ENCODE measurements at regions not wholly inside any gene's neighbourhood (a gene's known extent, or its start where the extent isn't known, plus 50 kb on each side); places are given as distances from the start of the nearest gene placed in this dataset.

DNA sequence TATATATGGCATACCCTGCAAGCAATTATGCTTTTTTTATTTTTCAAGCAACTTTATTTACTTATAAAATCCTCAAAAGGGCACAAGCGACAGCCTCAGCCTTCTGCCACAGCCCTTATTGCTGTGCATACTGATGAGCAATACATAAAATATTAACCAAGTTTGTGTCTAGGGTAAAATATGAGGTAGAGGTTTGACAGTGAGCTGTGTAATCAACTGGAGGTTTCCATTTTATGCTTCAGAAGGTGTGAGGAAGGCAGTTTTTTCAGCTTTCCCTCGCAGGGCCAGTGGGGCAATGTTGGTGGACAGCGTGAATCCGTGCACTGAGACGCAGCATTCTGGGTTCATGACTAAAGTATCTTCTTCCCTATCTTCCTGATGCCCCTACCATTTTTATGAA lies 310.4 kb downstream of the IRS2 start:
- no peak overlapping the region for H4K91ac ChIP-seq (ENCODE audit: insufficient read length, low read depth, low read length)
- no peak overlapping the region for H3K4me2 ChIP-seq (ENCODE audit: insufficient read depth, insufficient read length, low read length)
- no peak overlapping the region for H2AK5ac ChIP-seq (ENCODE audit: insufficient read length, low read length)
- no peak overlapping the region for H2BK15ac ChIP-seq (ENCODE audit: low read depth, low read length)
- no peaks in the 10 kb centered on the region for H3K9me3 ChIP-seq (ENCODE audit: control insufficient read depth, low read depth, low read length)
- no peaks in the 10 kb centered on the region for H3K23me2 ChIP-seq (ENCODE audit: insufficient read length, low read depth, low read length, poor library complexity, severe bottlenecking)
- H3K56ac ChIP-seq (ENCODE audit: insufficient read length, low read depth, low read length), result no peak overlapping the region
- no peak for DNase-seq
- Mint-ChIP-seq H3K4me3 (no peak overlapping the region), H3K9me3 (no peaks in the 10 kb centered on the region), H3K27me3 (ENCODE audit: low read depth) (peaks cover 4% of the 10 kb centered on the region; the same call in 1 of the 2 replicates), H3K36me3 (ENCODE audit: insufficient read depth in 1 of 3, low read depth in 3 of 3) (no peaks in the 10 kb centered on the region), H3K4me1 (0 out of 4 replicates have a peak, but pooled peaks cover 0 to 3% of the 10 kb centered on the region in 2 experiments), H3K27ac (no peak overlapping the region)
- H3K9ac ChIP-seq (ENCODE audit: extremely low read depth, insufficient read length, low read length), result no peak overlapping the region
- H3K79me2 ChIP-seq (ENCODE audit: insufficient read depth, low read length), result no peaks in the 10 kb centered on the region
- H4K8ac ChIP-seq (replicated peaks; ENCODE audit: insufficient read length, low read depth, low read length), result no peak overlapping the region
- no peak overlapping the region for H3K4ac ChIP-seq (ENCODE audit: low read depth, low read length)
- WGBS (ENCODE audit: extremely low coverage, insufficient read length, low lambda C conversion rate), result no CpG with 5 or more reads among the region's 5 CpGs
- H3K18ac ChIP-seq (ENCODE audit: insufficient read length, low read depth, low read length), result no peak overlapping the region
- no peak overlapping the region for H2BK20ac ChIP-seq (ENCODE audit: low read depth, low read length, poor library complexity, severe bottlenecking)
- H3K27ac ChIP-seq (ENCODE audit: insufficient read length, low read depth, low read length), result no peak overlapping the region
- H3K27me3 ChIP-seq (ENCODE audit: insufficient read depth, low read length), result no peaks in the 10 kb centered on the region
- no peaks in the 10 kb centered on the region for H3K4me1 ChIP-seq (ENCODE audit: insufficient read depth, low read length)
- no peak overlapping the region for H3K23ac ChIP-seq (ENCODE audit: insufficient read length, low read depth, low read length)
- H2BK120ac ChIP-seq (ENCODE audit: low read depth, low read length, poor library complexity, severe bottlenecking), result no peak overlapping the region
- no peak overlapping the region for H2BK12ac ChIP-seq (ENCODE audit: insufficient read length, low read depth, low read length)
- H4K20me1 ChIP-seq (ENCODE audit: control insufficient read depth, insufficient read depth, insufficient read length), result no peaks in the 10 kb centered on the region
- H4K5ac ChIP-seq (ENCODE audit: insufficient read length, low read depth, low read length), result no peak overlapping the region
- H2BK5ac ChIP-seq (ENCODE audit: insufficient read length, low read length), result no peak overlapping the region
- no peak for TF ChIP-seq CTCF (conservative IDR thresholded peaks at IDR 0.05)
- H3K79me1 ChIP-seq (ENCODE audit: insufficient read depth, low read depth, low read length, poor library complexity, severe bottlenecking), result no peaks in the 10 kb centered on the region
- no peak overlapping the region for H3T11ph ChIP-seq (ENCODE audit: low read length)
- no peak overlapping the region for H2AFZ ChIP-seq (ENCODE audit: low read length)
- no peak overlapping the region for H3K14ac ChIP-seq (ENCODE audit: insufficient read depth, low read length)

Data from H9 (cell line).